Epithelial cell of proximal tubule (primary cell): ENCODE measurements at regions not wholly inside any gene's neighbourhood (a gene's known extent, or its start where the extent isn't known, plus 50 kb on each side); places are given as distances from the start of the nearest gene placed in this dataset.

Experiments
- DNase-seq: peaks from one replicate; pipeline ENCODE4 v3.0.0-alpha.2; 2011; ENCODE audit warnings: low read depth
- H3K4me3 ChIP-seq: 2 replicates; pipeline ENCODE4 v1.5.1; 2011; ENCODE audit warnings: low read depth, mild to moderate bottlenecking, low read length
- CTCF ChIP-seq: conservative IDR thresholded peaks from 2 replicates; pipeline ENCODE4 v1.5.1; 2012; ENCODE audit warnings: low read depth, mild to moderate bottlenecking, low read length

DNA sequence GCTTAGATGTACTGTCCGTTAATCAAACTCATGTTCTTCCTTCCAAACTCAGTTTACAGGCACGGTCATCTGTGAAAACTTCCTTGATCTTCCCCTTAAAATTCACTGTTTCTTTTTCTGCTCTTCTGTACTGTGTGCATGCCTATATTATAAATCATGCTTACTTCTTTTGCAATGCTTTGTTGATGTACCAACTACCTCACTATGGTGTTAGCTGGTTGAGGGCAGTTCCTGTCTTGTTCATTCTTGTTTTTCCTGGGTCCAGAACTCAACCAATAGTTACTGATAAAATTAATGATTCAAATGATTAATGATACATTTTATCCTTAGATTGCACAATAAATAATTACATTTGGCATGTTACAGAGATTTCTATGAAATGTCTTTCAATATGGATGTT, 163.8 kb downstream of the CHRM3 start:
- no peak for DNase-seq

DNA sequence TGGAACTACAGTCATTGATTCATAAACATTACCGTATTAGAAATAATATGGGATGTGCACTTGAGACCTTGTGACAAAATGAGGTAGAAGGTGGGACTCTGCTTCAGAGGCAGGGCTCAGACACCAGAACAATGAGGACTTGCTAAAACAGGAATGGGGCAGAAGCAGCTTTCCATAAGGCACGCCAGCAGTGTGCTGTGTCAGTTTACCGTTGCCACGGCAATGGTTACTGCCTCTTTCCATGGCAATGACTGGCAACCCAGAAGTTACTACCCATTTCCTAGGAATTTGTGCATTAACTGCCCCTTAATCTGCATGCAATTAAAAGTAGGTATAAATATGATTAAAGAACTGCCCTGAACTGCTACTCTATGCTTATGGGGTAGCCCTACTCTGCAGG, 169.0 kb downstream of the CHRM3 start:
- no peak for TF ChIP-seq CTCF
- H3K4me3 ChIP-seq: no peak overlapping the region
- DNase-seq: no peak

More for the DNA sequence above, 163.8 kb downstream of the CHRM3 start:
- no peak for TF ChIP-seq CTCF
- no peak overlapping the region for H3K4me3 ChIP-seq

- TF ChIP-seq CTCF: no peak
- DNase-seq: no peak
- H3K4me3 ChIP-seq: no peak overlapping the region
Measured at GRCh38 chr1:239558559-239558958, 172.2 kb downstream of the CHRM3 start.

GRCh38 chr1:239558991-239559390, 172.6 kb downstream of the CHRM3 start:
- H3K4me3 ChIP-seq: no peak overlapping the region
- no peak for DNase-seq
- TF ChIP-seq CTCF: no peak

DNA sequence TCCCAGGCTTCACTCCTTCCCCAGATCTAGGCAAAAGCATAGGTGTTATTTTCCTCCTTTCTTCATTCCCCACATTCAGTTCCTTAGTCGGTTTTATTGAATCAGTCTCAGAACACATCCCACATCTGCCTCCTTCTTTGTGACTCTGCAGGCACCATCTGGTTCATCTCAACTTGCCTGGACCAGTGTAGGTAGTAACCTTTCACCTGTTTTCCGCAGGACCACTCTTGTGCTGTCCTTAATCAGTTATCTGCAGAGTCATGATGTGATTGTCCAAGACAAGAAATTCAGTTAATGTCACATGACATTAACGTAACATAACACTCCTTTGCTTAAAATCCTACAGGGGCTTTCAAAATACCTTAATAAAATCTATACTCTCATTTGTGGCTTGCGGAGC, 174.6 kb downstream of the CHRM3 start:
- no peak for TF ChIP-seq CTCF
- no peak for DNase-seq
- H3K4me3 ChIP-seq: no peak overlapping the region

DNA sequence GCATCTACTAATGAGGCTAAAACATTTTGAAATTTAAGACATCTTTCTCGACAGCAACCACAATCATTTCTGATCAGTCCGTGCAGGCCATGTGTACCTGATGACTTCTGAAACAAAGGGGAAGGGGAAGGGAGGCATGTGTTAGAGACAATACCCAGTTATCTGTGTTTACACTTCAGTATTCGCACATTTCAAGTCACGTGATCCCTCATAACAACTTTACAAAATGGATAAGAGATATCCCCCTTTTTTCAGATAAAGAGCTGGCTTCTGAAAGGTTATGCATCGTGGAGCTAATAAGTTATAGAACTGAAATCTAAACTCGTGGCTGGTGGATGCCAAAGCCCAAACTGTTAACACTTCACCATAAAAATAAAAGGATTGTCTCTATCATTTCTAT, 175.7 kb downstream of the CHRM3 start:
- no peak overlapping the region for H3K4me3 ChIP-seq
- no peak for DNase-seq
- TF ChIP-seq CTCF: no peak

- TF ChIP-seq CTCF: no peak
- H3K4me3 ChIP-seq: no peak overlapping the region
- DNase-seq: no peak
Measured at GRCh38 chr1:239563681-239564080, 177.3 kb downstream of the CHRM3 start.
